ENCODE measurements at regions not wholly inside any gene's neighbourhood (a gene's known extent, or its start where the extent isn't known, plus 50 kb on each side); places are given as distances from the start of the nearest gene placed in this dataset.
A peak's percentile ranks its signal among the peaks of the same experiment; 100 is the strongest.

DNA sequence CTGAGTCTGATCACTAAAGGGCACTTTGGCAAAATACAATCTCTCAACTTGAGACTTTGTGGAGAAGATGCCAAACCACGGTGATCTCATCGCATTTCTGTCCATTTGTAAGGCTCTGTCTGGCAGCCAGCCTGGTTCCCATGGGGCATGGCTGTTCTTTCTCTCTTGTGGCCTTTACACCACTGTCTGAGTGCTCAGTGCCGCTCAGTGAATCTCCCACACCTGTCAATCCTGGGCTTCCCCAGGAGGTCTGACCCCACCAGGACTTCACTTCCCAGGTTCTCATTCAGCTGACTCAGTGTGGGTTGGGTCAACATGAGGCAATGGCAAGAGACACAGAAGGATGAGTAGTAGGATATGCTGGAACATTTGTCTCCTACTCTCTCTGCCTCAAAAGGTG, 96.8 kb upstream of the TRIB2 start:
- H3K79me2 ChIP-seq (ENCODE audit: insufficient read depth, low read length): no peaks in the 10 kb centered on the region
- H3K27ac ChIP-seq (ENCODE audit: low read depth, low read length): no peak overlapping the region
- H3K4me3 ChIP-seq (ENCODE audit: insufficient read depth, low read length): no peak overlapping the region
- TF ChIP-seq, protein P1, sequence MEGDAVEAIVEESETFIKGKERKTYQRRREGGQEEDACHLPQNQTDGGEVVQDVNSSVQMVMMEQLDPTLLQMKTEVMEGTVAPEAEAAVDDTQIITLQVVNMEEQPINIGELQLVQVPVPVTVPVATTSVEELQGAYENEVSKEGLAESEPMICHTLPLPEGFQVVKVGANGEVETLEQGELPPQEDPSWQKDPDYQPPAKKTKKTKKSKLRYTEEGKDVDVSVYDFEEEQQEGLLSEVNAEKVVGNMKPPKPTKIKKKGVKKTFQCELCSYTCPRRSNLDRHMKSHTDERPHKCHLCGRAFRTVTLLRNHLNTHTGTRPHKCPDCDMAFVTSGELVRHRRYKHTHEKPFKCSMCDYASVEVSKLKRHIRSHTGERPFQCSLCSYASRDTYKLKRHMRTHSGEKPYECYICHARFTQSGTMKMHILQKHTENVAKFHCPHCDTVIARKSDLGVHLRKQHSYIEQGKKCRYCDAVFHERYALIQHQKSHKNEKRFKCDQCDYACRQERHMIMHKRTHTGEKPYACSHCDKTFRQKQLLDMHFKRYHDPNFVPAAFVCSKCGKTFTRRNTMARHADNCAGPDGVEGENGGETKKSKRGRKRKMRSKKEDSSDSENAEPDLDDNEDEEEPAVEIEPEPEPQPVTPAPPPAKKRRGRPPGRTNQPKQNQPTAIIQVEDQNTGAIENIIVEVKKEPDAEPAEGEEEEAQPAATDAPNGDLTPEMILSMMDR (IDR thresholded peaks at IDR 0.05; ENCODE audit: extremely low read depth, low read depth, low read length): no peak
- no peaks in the 10 kb centered on the region for H4K20me1 ChIP-seq (ENCODE audit: insufficient read depth, low read length)
- H3K9me3 ChIP-seq (ENCODE audit: low read depth, low read length): no peaks in the 10 kb centered on the region
- no peaks in the 10 kb centered on the region for H3K27me3 ChIP-seq (ENCODE audit: insufficient read depth, low read length)
- H3K4me2 ChIP-seq (ENCODE audit: insufficient read depth, low read length): peak overlapping the region; percentile 1
- no peak overlapping the region for H2AFZ ChIP-seq (ENCODE audit: low read length)
- H3K4me1 ChIP-seq (ENCODE audit: insufficient read depth, low read length): peaks cover 14% of the 10 kb centered on the region
- peak; percentile 85 for DNase-seq (ENCODE audit: insufficient read length, low spot score, missing footprints)
- H3K36me3 ChIP-seq (ENCODE audit: insufficient read depth, low read length): no peaks in the 10 kb centered on the region

- TF ChIP-seq, protein P1 (IDR thresholded peaks at IDR 0.05; ENCODE audit: extremely low read depth, low read depth, low read length): no peak
- no peaks in the 10 kb centered on the region for H4K20me1 ChIP-seq (ENCODE audit: insufficient read depth, low read length)
Measured at GRCh38 chr2:12620759-12621158, 96.0 kb upstream of the TRIB2 start.

DNA sequence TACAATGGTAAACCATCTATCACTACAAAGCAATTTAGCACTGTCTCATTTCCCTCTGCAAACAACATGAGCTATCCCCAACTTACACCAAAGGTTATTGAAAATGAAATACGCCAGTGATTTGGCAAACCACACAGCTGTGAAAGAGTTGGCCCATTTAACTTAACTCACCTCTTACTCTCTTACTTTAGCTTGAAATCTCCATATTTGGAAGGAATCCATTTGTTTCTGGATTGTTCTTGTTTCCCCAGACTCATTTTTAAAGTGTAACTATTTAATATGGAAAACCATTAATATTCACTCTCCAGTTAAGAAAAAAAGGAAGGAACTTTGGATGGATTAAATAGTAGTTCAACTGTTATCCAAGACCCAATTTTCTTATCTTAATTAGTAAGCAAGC, 93.7 kb upstream of the TRIB2 start:
- peaks cover 14% of the 10 kb centered on the region for H3K4me1 ChIP-seq (ENCODE audit: insufficient read depth, low read length)
- no peaks in the 10 kb centered on the region for H3K27me3 ChIP-seq (ENCODE audit: insufficient read depth, low read length)
- H2AFZ ChIP-seq (ENCODE audit: low read length): no peak overlapping the region
- DNase-seq (ENCODE audit: insufficient read length, low spot score, missing footprints): no peak
- no peak overlapping the region for H3K27ac ChIP-seq (ENCODE audit: low read depth, low read length)
- H3K4me3 ChIP-seq (ENCODE audit: insufficient read depth, low read length): no peak overlapping the region
- no peaks in the 10 kb centered on the region for H4K20me1 ChIP-seq (ENCODE audit: insufficient read depth, low read length)
- no peaks in the 10 kb centered on the region for H3K36me3 ChIP-seq (ENCODE audit: insufficient read depth, low read length)
- no peak overlapping the region for H3K4me2 ChIP-seq (ENCODE audit: insufficient read depth, low read length)
- H3K9me3 ChIP-seq (ENCODE audit: low read depth, low read length): no peaks in the 10 kb centered on the region
- H3K79me2 ChIP-seq (ENCODE audit: insufficient read depth, low read length): no peaks in the 10 kb centered on the region
- TF ChIP-seq, protein P1 (IDR thresholded peaks at IDR 0.05; ENCODE audit: extremely low read depth, low read depth, low read length): no peak

More at GRCh38 chr2:12620759-12621158, 96.0 kb upstream of the TRIB2 start:
- DNase-seq (ENCODE audit: insufficient read length, low spot score, missing footprints): no peak
- no peaks in the 10 kb centered on the region for H3K36me3 ChIP-seq (ENCODE audit: insufficient read depth, low read length)
- no peak overlapping the region for H3K27ac ChIP-seq (ENCODE audit: low read depth, low read length)
- H3K4me3 ChIP-seq (ENCODE audit: insufficient read depth, low read length): no peak overlapping the region
- no peaks in the 10 kb centered on the region for H3K27me3 ChIP-seq (ENCODE audit: insufficient read depth, low read length)
- peaks cover 14% of the 10 kb centered on the region for H3K4me1 ChIP-seq (ENCODE audit: insufficient read depth, low read length)
- H3K9me3 ChIP-seq (ENCODE audit: low read depth, low read length): no peaks in the 10 kb centered on the region
- no peak overlapping the region for H2AFZ ChIP-seq (ENCODE audit: low read length)
- H3K79me2 ChIP-seq (ENCODE audit: insufficient read depth, low read length): no peaks in the 10 kb centered on the region
- no peak overlapping the region for H3K4me2 ChIP-seq (ENCODE audit: insufficient read depth, low read length)

DNA sequence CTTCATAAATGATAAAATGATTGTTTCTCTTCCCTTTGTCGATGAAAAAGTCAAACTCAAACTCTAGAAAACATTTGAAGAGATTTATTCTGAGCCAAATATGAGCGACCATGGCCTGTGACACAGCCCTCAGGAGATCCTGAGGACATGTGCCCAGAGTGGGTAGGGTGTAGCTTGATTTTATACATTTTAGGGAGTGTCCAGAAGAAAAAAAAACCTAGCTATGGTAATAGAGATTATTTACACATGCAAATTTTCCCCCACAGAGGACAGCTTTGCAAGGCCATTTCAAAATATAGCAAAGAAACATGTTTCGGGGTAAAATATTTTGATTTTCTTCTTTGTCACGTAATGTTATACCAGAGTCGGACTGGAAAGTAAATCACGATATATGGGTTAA, 92.4 kb upstream of the TRIB2 start:
- DNase-seq (ENCODE audit: insufficient read length, low spot score, missing footprints): no peak
- H3K79me2 ChIP-seq (ENCODE audit: insufficient read depth, low read length): no peaks in the 10 kb centered on the region
- no peaks in the 10 kb centered on the region for H4K20me1 ChIP-seq (ENCODE audit: insufficient read depth, low read length)
- H3K4me3 ChIP-seq (ENCODE audit: insufficient read depth, low read length): no peak overlapping the region
- no peak overlapping the region for H3K27ac ChIP-seq (ENCODE audit: low read depth, low read length)
- TF ChIP-seq, protein P1 (IDR thresholded peaks at IDR 0.05; ENCODE audit: extremely low read depth, low read depth, low read length): no peak
- H2AFZ ChIP-seq (ENCODE audit: low read length): no peak overlapping the region
- no peaks in the 10 kb centered on the region for H3K36me3 ChIP-seq (ENCODE audit: insufficient read depth, low read length)
- no peaks in the 10 kb centered on the region for H3K27me3 ChIP-seq (ENCODE audit: insufficient read depth, low read length)
- no peaks in the 10 kb centered on the region for H3K9me3 ChIP-seq (ENCODE audit: low read depth, low read length)
- peaks cover 12% of the 10 kb centered on the region for H3K4me1 ChIP-seq (ENCODE audit: insufficient read depth, low read length)
- no peak overlapping the region for H3K4me2 ChIP-seq (ENCODE audit: insufficient read depth, low read length)
